CD4-positive, CD25-positive, alpha-beta regulatory T cell (primary cell): ENCODE measurements at regions not wholly inside any gene's neighbourhood (a gene's known extent, or its start where the extent isn't known, plus 50 kb on each side); places are given as distances from the start of the nearest gene placed in this dataset.
"Not testable (repeated sequence)": the region's sequence is repeated elsewhere in the genome, so short reads cannot be mapped to it uniquely, and the experiment has no call there.

Source experiments
- ATAC-seq, 2 donors: fragments of 150-1000 bp; cut with Tn5 transposase; one replicate each; pipeline ENCODE4 v1.10.0; 2021; ENCODE audit warnings: low read depth in 2 of 2, moderate number of reproducible peaks in 2 of 2, moderate library complexity in 1 of 2
- DNase-seq, 3 donors: peaks; one replicate each; pipeline versions ENCODE4 v3.0.0 to v3.0.0-alpha.2; 2012 to 2022; ENCODE audit warnings: mixed read lengths in 1 of 3
- H3K27ac ChIP-seq: one replicate; pipeline ENCODE4 v1.7.0; 2013; ENCODE audit warnings: mild to moderate bottlenecking, low read length; ENCODE audit not compliant: insufficient read depth, poor library complexity, severe bottlenecking
- H3K27me3 ChIP-seq: one replicate; pipeline ENCODE4 v1.7.0; 2013; ENCODE audit warnings: low read length; ENCODE audit not compliant: control insufficient read depth, insufficient read depth
- H3K36me3 ChIP-seq: one replicate; pipeline ENCODE4 v1.7.0; 2013; ENCODE audit warnings: mild to moderate bottlenecking, low read length, moderate library complexity; ENCODE audit not compliant: control insufficient read depth, insufficient read depth
- H3K4me1 ChIP-seq: 2 replicates; pipeline ENCODE4 v1.7.0; 2013; ENCODE audit warnings: mild to moderate bottlenecking, low read length; ENCODE audit not compliant: insufficient read depth, control insufficient read depth, poor library complexity, severe bottlenecking
- H3K4me3 ChIP-seq: one replicate; pipeline ENCODE4 v1.7.0; 2013; ENCODE audit warnings: low read depth, mild to moderate bottlenecking, low read length, moderate library complexity
- H3K9me3 ChIP-seq, 2 experiments: 1 replicate in 1 of 2; 2 replicates in 1 of 2; pipeline ENCODE4 v1.7.0; 2013; ENCODE audit warnings: low read length in 2 of 2, mild to moderate bottlenecking in 1 of 2, moderate library complexity in 1 of 2; ENCODE audit not compliant: control insufficient read depth in 2 of 2
- H3K27ac Mint-ChIP-seq, 3 donors: one replicate each; pipeline ENCODE4 v1.8.0; 2020 to 2022; ENCODE audit warnings: mild to moderate bottlenecking in 3 of 3, mixed read lengths in 3 of 3, moderate library complexity in 2 of 3
- H3K27me3 Mint-ChIP-seq: one replicate; pipeline ENCODE4 v1.8.0; 2022; ENCODE audit warnings: mild to moderate bottlenecking, mixed read lengths
- H3K36me3 Mint-ChIP-seq: one replicate; pipeline ENCODE4 v1.8.0; 2020; ENCODE audit warnings: mixed read lengths
- H3K4me1 Mint-ChIP-seq, 4 donors: one replicate each; pipeline ENCODE4 v1.8.0; 2020 to 2022; ENCODE audit warnings: mixed read lengths in 4 of 4, mild to moderate bottlenecking in 1 of 4
- H3K4me3 Mint-ChIP-seq, 4 donors: one replicate each; pipeline ENCODE4 v1.8.0; 2020 to 2022; ENCODE audit warnings: mild to moderate bottlenecking in 4 of 4, mixed read lengths in 4 of 4, moderate library complexity in 3 of 4
- H3K9me3 Mint-ChIP-seq, 7 donors: one replicate each; pipeline ENCODE4 v1.8.0; 2020 to 2022; ENCODE audit warnings: mixed read lengths in 7 of 7, mild to moderate bottlenecking in 3 of 7, moderate library complexity in 2 of 7

- Mint-ChIP-seq H3K9me3 (peaks cover 0 to 7% (median 1%) of the 10 kb centered on the region in 7 donors), H3K4me1 (no peaks in the 10 kb centered on the region), H3K27ac (no peak overlapping the region), H3K4me3 (no peak overlapping the region), H3K27me3 (peaks cover 6% of the 10 kb centered on the region), H3K36me3 (no peaks in the 10 kb centered on the region)
- H3K4me3 ChIP-seq = no peak overlapping the region
- no peak overlapping the region for H3K27ac ChIP-seq
- no peaks in the 10 kb centered on the region for H3K9me3 ChIP-seq
- no peaks in the 10 kb centered on the region for H3K4me1 ChIP-seq
- ATAC-seq (no peak), DNase-seq (no peak)
- no peaks in the 10 kb centered on the region for H3K27me3 ChIP-seq
- H3K36me3 ChIP-seq = no peaks in the 10 kb centered on the region
Measured at GRCh38 chr12:25884024-25884919, 74.2 kb upstream of the RASSF8 start.

- ATAC-seq (no peak), DNase-seq (no peak)
- no peaks in the 10 kb centered on the region for H3K27me3 ChIP-seq
- no peaks in the 10 kb centered on the region for H3K36me3 Mint-ChIP-seq
- peaks cover 0 to 5% (median 1%) of the 10 kb centered on the region in 7 donors for H3K9me3 Mint-ChIP-seq
- H3K4me3 ChIP-seq = no peak overlapping the region
- H3K27ac ChIP-seq = no peak overlapping the region
- H3K4me1 ChIP-seq = no peaks in the 10 kb centered on the region
- no peaks in the 10 kb centered on the region for H3K9me3 ChIP-seq
- H3K4me3 Mint-ChIP-seq = no peak overlapping the region
- no peaks in the 10 kb centered on the region for H3K4me1 Mint-ChIP-seq
- no peak overlapping the region for H3K27ac Mint-ChIP-seq
- H3K36me3 ChIP-seq = no peaks in the 10 kb centered on the region
- peaks cover 4% of the 10 kb centered on the region for H3K27me3 Mint-ChIP-seq
Measured at GRCh38 chr12:25884920-25885234, 73.6 kb upstream of the RASSF8 start.

GRCh38 chr12:25886396-25886795 lies 72.1 kb upstream of the RASSF8 start:
- Histone ChIP-seq H3K4me3 (no peak overlapping the region), H3K36me3 (no peaks in the 10 kb centered on the region), H3K4me1 (no peaks in the 10 kb centered on the region), H3K27ac (no peak overlapping the region), H3K9me3 (no peaks in the 10 kb centered on the region), H3K27me3 (no peaks in the 10 kb centered on the region)
- H3K4me1 Mint-ChIP-seq = no peaks in the 10 kb centered on the region
- peaks cover 0 to 5% (median 1%) of the 10 kb centered on the region in 7 donors for H3K9me3 Mint-ChIP-seq
- DNase-seq = no peak
- no peak overlapping the region for H3K4me3 Mint-ChIP-seq
- H3K27ac Mint-ChIP-seq = no peak overlapping the region
- no peaks in the 10 kb centered on the region for H3K27me3 Mint-ChIP-seq
- no peak for ATAC-seq
- no peaks in the 10 kb centered on the region for H3K36me3 Mint-ChIP-seq

- peaks cover 0 to 5% (median 0%) of the 10 kb centered on the region in 7 donors for H3K9me3 Mint-ChIP-seq
- no peak overlapping the region for H3K27ac Mint-ChIP-seq
- H3K27me3 ChIP-seq = no peaks in the 10 kb centered on the region
- H3K27me3 Mint-ChIP-seq = no peaks in the 10 kb centered on the region
- H3K27ac ChIP-seq = no peak overlapping the region
- no peaks in the 10 kb centered on the region for H3K9me3 ChIP-seq
- no peak overlapping the region for H3K4me3 Mint-ChIP-seq
- DNase-seq = no peak
- no peaks in the 10 kb centered on the region for H3K4me1 ChIP-seq
- no peaks in the 10 kb centered on the region for H3K36me3 Mint-ChIP-seq
- H3K4me1 Mint-ChIP-seq = no peaks in the 10 kb centered on the region
- H3K4me3 ChIP-seq = no peak overlapping the region
- H3K36me3 ChIP-seq = no peaks in the 10 kb centered on the region
- no peak for ATAC-seq
Measured at GRCh38 chr12:25887367-25887766, 71.1 kb upstream of the RASSF8 start.

GRCh38 chr12:25889185-25889584 lies 69.3 kb upstream of the RASSF8 start:
- Mint-ChIP-seq H3K27ac (no peak overlapping the region), H3K4me3 (no peak overlapping the region), H3K4me1 (no peaks in the 10 kb centered on the region), H3K27me3 (no peaks in the 10 kb centered on the region), H3K9me3 (peaks cover 0 to 5% (median 0%) of the 10 kb centered on the region in 7 donors), H3K36me3 (no peaks in the 10 kb centered on the region)
- DNase-seq (no peak), ATAC-seq (no peak)
- Histone ChIP-seq H3K4me3 (no peak overlapping the region), H3K9me3 (no peaks in the 10 kb centered on the region), H3K27me3 (no peaks in the 10 kb centered on the region), H3K4me1 (no peaks in the 10 kb centered on the region), H3K36me3 (no peaks in the 10 kb centered on the region), H3K27ac (no peak overlapping the region)

- H3K9me3 Mint-ChIP-seq, H3K36me3 Mint-ChIP-seq, H3K27ac ChIP-seq, H3K4me1 Mint-ChIP-seq, H3K27ac Mint-ChIP-seq, H3K36me3 ChIP-seq, H3K4me1 ChIP-seq, DNase-seq, H3K4me3 Mint-ChIP-seq, H3K9me3 ChIP-seq, H3K4me3 ChIP-seq, H3K27me3 ChIP-seq, ATAC-seq, H3K27me3 Mint-ChIP-seq: not testable (repeated sequence)
Measured at GRCh38 chr12:25891095-25891494, 67.4 kb upstream of the RASSF8 start.

GRCh38 chr12:25894759-25895158 lies 63.7 kb upstream of the RASSF8 start:
- ATAC-seq (no peak), DNase-seq (no peak)
- no peaks in the 10 kb centered on the region for H3K27me3 ChIP-seq
- H3K4me1 Mint-ChIP-seq = no peaks in the 10 kb centered on the region
- H3K4me1 ChIP-seq = no peaks in the 10 kb centered on the region
- no peaks in the 10 kb centered on the region for H3K36me3 Mint-ChIP-seq
- no peaks in the 10 kb centered on the region for H3K27me3 Mint-ChIP-seq
- H3K27ac ChIP-seq = no peak overlapping the region
- H3K9me3 Mint-ChIP-seq = peaks cover 0 to 7% (median 0%) of the 10 kb centered on the region in 7 donors
- H3K27ac Mint-ChIP-seq = no peak overlapping the region
- no peak overlapping the region for H3K4me3 ChIP-seq
- no peaks in the 10 kb centered on the region for H3K36me3 ChIP-seq
- H3K4me3 Mint-ChIP-seq = no peak overlapping the region
- no peaks in the 10 kb centered on the region for H3K9me3 ChIP-seq

- Histone ChIP-seq H3K27me3 (no peaks in the 10 kb centered on the region), H3K9me3 (no peaks in the 10 kb centered on the region), H3K4me1 (no peaks in the 10 kb centered on the region), H3K36me3 (no peaks in the 10 kb centered on the region), H3K27ac (no peak overlapping the region), H3K4me3 (no peak overlapping the region)
- H3K9me3 Mint-ChIP-seq = peaks cover 0 to 7% (median 0%) of the 10 kb centered on the region in 7 donors
- no peak overlapping the region for H3K4me3 Mint-ChIP-seq
- H3K36me3 Mint-ChIP-seq = no peaks in the 10 kb centered on the region
- H3K4me1 Mint-ChIP-seq = no peaks in the 10 kb centered on the region
- DNase-seq = no peak
- no peak overlapping the region for H3K27ac Mint-ChIP-seq
- H3K27me3 Mint-ChIP-seq = no peaks in the 10 kb centered on the region
- ATAC-seq = no peak
Measured at GRCh38 chr12:25896981-25897380, 61.5 kb upstream of the RASSF8 start.
